Endothelial cell of umbilical vein (primary cell): ENCODE measurements at regions not wholly inside any gene's neighbourhood (a gene's known extent, or its start where the extent isn't known, plus 50 kb on each side); places are given as distances from the start of the nearest gene placed in this dataset.
"Not testable (repeated sequence)": the region's sequence is repeated elsewhere in the genome, so short reads cannot be mapped to it uniquely, and the experiment has no call there.

Source experiments
- BruUV-seq: library from RNA; stranded (reverse); fragments of 400-500 nt; replicated peaks from 2 replicates; lab custom pipeline; 2021; lab: Mats Ljungman, UMichigan
- CTCF ChIA-PET: fragments of 300-600, 350-600 bp; sonication (Branson Sonifier 250); formaldehyde crosslinking; loops from one replicate; lab custom pipeline; 2021; ENCODE audit warnings: antibody characterized with exemption, inconsistent platforms; lab: Charles Lee
- POLR2A ChIA-PET: fragments of 300-600, 350-600 bp; sonication (Branson Sonifier 250); formaldehyde crosslinking; loops from one replicate; lab custom pipeline; 2021; ENCODE audit warnings: antibody characterized with exemption, inconsistent platforms; lab: Charles Lee
- DNase-seq: peaks from one replicate; pipeline ENCODE4 v3.0.0-alpha.2; 2011; ENCODE audit warnings: low read depth, low spot score
- FAIRE-seq: peaks from 2 replicates; lab custom pipeline; 2011; peaks lifted over from hg19 to GRCh38; lab: Jason Lieb, UNC
- H2AFZ ChIP-seq: 2 replicates; pipeline ENCODE4 v1.6.0; 2012; ENCODE audit warnings: low read depth, low read length, control low read depth, inconsistent platforms
- H3K27ac ChIP-seq: 2 replicates; pipeline ENCODE4 v1.5.1; 2011; ENCODE audit warnings: low read depth, mild to moderate bottlenecking, control low read depth, low read length, moderate library complexity; ENCODE audit not compliant: insufficient read depth
- H3K27me3 ChIP-seq, 2 experiments: 2 replicates each; pipeline versions ENCODE4 v1.6.0 to v1.6.1; 2011; ENCODE audit warnings: low read length in 2 of 2, mixed read lengths in 1 of 2; ENCODE audit not compliant: control insufficient read depth in 2 of 2, insufficient read depth in 2 of 2
- H3K36me3 ChIP-seq, 2 experiments: 2 replicates in 1 of 2; 3 replicates in 1 of 2; pipeline ENCODE4 v1.5.1; 2011; ENCODE audit warnings: low read length in 2 of 2, mild to moderate bottlenecking in 1 of 2, moderate library complexity in 1 of 2; ENCODE audit not compliant: control insufficient read depth in 2 of 2, insufficient read depth in 2 of 2; ENCODE audit errors: extremely low read depth in 1 of 2
- H3K4me1 ChIP-seq: 3 replicates; pipeline ENCODE4 v1.5.1; 2011; ENCODE audit warnings: mild to moderate bottlenecking, low read length; ENCODE audit not compliant: control insufficient read depth, insufficient read depth; ENCODE audit errors: extremely low read depth
- H3K4me2 ChIP-seq: 2 replicates; pipeline ENCODE4 v1.6.1; 2011; ENCODE audit warnings: low read length, control low read depth, mixed read lengths; ENCODE audit not compliant: insufficient read depth
- H3K4me3 ChIP-seq, 3 experiments: fragments of 200-600 bp in 1 of 3; sonication (generic), shearing (Covaris generic) in 1 of 3; replicated peaks in 1 of 3; 2 replicates each; pipeline ENCODE4 v1.5.1; 2011 to 2016; ENCODE audit warnings: control low read depth in 3 of 3, low read length in 3 of 3, mild to moderate bottlenecking in 2 of 3, inconsistent platforms in 1 of 3, low read depth in 1 of 3, moderate library complexity in 1 of 3; ENCODE audit not compliant: insufficient read depth in 1 of 3
- H3K79me2 ChIP-seq: 2 replicates; pipeline ENCODE4 v1.6.0; 2012; ENCODE audit warnings: low read length, inconsistent platforms; ENCODE audit not compliant: control insufficient read depth, insufficient read depth
- H3K9ac ChIP-seq: replicated peaks from 2 replicates; pipeline ENCODE3; 2011; ENCODE audit warnings: low read length, control low read depth; ENCODE audit not compliant: insufficient read depth; ENCODE audit errors: extremely low read depth
- H3K9me1 ChIP-seq: replicated peaks from 3 replicates; pipeline ENCODE4 v1.6.0; 2011; ENCODE audit warnings: mild to moderate bottlenecking, low read length; ENCODE audit not compliant: control insufficient read depth, insufficient read depth; ENCODE audit errors: extremely low read depth
- H3K9me3 ChIP-seq: replicated peaks from 2 replicates; pipeline ENCODE4 v1.5.1; 2012; ENCODE audit warnings: low read length, inconsistent platforms; ENCODE audit not compliant: control insufficient read depth, insufficient read depth
- H4K20me1 ChIP-seq: replicated peaks from 2 replicates; pipeline ENCODE3; 2011; ENCODE audit warnings: mild to moderate bottlenecking, low read length; ENCODE audit not compliant: control insufficient read depth, insufficient read depth; ENCODE audit errors: extremely low read depth
- dilution Hi-C: fragments of 300-500 bp; cut with MboI; formaldehyde crosslinking; loops from one replicate; pipeline ENCODE4 v1.15.0; 2019; ENCODE audit warnings: low sequenced_read_pairs; ENCODE audit not compliant: extremely low pct_ligation_motif_present
- intact Hi-C: fragments of 100-400 bp; cut with micrococcal nuclease; formaldehyde crosslinking; loops from one replicate; pipeline ENCODE4 v1.10.0; 2022

DNA sequence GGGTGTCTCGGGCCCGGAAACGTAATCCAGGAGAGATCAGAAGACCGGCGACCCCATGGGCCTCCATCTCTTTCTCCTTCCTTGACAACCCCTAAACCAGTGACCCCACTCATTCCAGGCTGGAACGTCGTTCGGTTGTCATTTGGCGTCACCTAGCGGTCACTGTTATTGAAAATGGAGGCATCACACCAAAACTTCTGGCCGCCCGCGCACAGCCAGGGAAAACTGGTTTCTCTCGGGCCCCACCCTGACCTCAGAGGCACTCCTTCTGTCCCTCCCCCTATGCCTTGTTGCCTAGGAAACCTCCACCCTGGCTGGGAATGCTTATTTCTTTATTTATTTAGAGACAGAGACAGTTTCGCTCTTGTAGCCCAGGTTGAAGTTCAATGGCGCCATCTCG, 2327.3 kb upstream of the TPTE start:
- DNase-seq, H3K79me2 ChIP-seq, H3K27me3 ChIP-seq, H3K9me1 ChIP-seq, CTCF ChIA-PET, H3K9ac ChIP-seq, BruUV-seq, H3K36me3 ChIP-seq, H2AFZ ChIP-seq, H3K4me2 ChIP-seq, POLR2A ChIA-PET, H4K20me1 ChIP-seq, dilution Hi-C loops, FAIRE-seq, H3K4me3 ChIP-seq, H3K4me1 ChIP-seq, H3K27ac ChIP-seq, intact Hi-C loops, H3K9me3 ChIP-seq: not testable (repeated sequence)

DNA sequence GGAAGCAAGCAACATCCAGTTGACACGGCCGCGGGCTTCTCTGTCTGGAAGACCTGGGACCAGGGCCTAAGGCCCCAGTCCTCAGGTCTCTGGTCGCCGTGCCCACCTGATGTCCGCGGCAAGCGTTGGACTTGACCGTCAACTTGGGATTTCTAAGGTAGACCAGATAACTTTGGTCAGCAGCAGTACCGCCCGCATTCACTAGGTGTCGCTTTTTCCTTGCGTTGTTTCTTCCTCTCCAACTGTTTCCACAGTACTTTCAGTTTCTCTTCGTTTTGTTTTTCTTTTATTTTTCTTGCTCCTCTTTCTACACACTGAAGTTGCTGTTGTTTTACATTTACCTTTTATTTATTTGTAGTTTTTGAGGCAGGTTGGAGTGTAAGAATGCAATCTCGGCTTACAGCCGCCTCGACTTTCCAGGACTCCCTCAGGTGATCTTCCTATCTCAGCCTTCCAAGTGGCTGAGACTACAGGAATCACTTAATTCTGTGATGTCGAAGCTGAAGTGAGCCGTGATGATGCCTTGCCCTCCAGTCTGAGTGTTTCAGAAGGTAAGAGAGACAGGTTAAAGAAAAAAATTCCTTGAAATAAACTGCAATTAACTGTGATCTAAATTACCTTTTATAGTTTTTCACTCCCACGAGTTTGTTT, 2323.9 kb upstream of the TPTE start:
- H3K9me1 ChIP-seq, FAIRE-seq, H3K27me3 ChIP-seq, H3K4me2 ChIP-seq, H3K4me1 ChIP-seq, DNase-seq, H3K36me3 ChIP-seq, CTCF ChIA-PET, dilution Hi-C loops, H3K4me3 ChIP-seq, H3K27ac ChIP-seq, BruUV-seq, H3K9ac ChIP-seq, H3K9me3 ChIP-seq, H2AFZ ChIP-seq, intact Hi-C loops, H3K79me2 ChIP-seq, POLR2A ChIA-PET, H4K20me1 ChIP-seq: not testable (repeated sequence)

DNA sequence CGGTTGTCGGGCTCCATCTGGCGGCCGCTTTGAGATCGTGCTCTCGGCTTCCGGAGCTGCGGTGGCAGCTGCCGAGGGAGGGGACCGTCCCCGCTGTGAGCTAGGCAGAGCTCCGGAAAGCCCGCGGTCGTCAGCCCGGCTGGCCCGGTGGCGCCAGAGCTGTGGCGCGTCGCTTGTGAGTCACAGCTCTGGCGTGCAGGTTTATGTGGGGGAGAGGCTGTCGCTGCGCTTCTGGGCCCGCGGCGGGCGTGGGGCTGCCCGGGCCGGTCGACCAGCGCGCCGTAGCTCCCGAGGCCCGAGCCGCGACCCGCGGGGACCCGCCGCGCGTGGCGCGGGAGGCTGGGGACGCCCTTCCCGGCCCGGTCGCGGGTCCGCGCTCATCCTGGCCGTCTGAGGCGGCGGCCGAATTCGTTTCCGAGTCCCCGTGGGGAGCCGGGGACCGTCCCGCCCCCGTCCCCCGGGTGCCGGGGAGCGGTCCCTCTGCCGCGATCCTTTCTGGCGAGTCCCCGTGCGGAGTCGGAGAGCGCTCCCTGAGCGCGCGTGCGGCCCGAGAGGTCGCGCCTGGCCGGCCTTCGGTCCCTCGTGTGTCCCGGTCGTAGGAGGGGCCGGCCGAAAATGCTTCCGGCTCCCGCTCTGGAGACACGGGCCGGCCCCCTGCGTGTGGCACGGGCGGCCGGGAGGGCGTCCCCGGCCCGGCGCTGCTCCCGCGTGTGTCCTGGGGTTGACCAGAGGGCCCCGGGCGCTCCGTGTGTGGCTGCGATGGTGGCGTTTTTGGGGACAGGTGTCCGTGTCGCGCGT, 2316.1 kb upstream of the TPTE start:
- H3K4me1 ChIP-seq, H3K27ac ChIP-seq, H3K9me3 ChIP-seq, H3K9me1 ChIP-seq, H3K9ac ChIP-seq, POLR2A ChIA-PET, H3K4me2 ChIP-seq, DNase-seq, dilution Hi-C loops, intact Hi-C loops, FAIRE-seq, BruUV-seq, H4K20me1 ChIP-seq, H3K4me3 ChIP-seq, H3K36me3 ChIP-seq, H3K79me2 ChIP-seq, CTCF ChIA-PET, H2AFZ ChIP-seq, H3K27me3 ChIP-seq: not testable (repeated sequence)

- H3K79me2 ChIP-seq, POLR2A ChIA-PET, H3K4me2 ChIP-seq, intact Hi-C loops, H3K4me1 ChIP-seq, dilution Hi-C loops, H3K27me3 ChIP-seq, H3K9me3 ChIP-seq, BruUV-seq, H3K27ac ChIP-seq, CTCF ChIA-PET, H4K20me1 ChIP-seq, H3K4me3 ChIP-seq, H3K9ac ChIP-seq, H3K36me3 ChIP-seq, FAIRE-seq, H3K9me1 ChIP-seq, H2AFZ ChIP-seq, DNase-seq: not testable (repeated sequence)
These were observed 2315.5 kb upstream of the TPTE start for GRCh38 chr21:8205892-8206188.
